ENCODE measurements at regions not wholly inside any gene's neighbourhood (a gene's known extent, or its start where the extent isn't known, plus 50 kb on each side); places are given as distances from the start of the nearest gene placed in this dataset.
"Not testable (repeated sequence)": the region's sequence is repeated elsewhere in the genome, so short reads cannot be mapped to it uniquely, and the experiment has no call there.

DNA sequence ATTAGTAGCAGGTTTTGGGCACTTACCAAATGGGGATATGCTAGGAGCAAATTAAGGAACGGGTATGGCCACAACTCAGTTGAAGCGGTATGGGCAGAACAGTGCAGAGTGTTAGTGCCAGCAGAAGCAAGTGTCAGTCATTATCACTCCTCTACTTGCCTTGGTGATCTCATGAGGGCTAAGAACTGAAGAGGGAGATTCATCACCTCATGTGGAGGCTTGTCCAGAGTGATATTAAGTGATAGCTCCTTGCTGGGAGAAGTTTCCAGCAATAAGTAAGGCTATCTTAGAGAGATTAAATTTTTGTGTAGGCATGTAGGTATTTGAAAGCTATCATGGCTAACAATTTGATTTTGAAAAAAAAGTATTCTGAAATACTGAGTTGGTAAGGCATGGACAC lies 615.4 kb upstream of the SMIM31 start:
- no peaks in the 10 kb centered on the region for H3K27me3 ChIP-seq
- H3K4me1 ChIP-seq: no peaks in the 10 kb centered on the region
- 91 to 94% methylated on average over 2 of the region's 2 CpGs for WGBS, 2 donors
- DNase-seq: no peak
- no peak overlapping the region for H3K4me3 ChIP-seq
- TF ChIP-seq, protein P1, sequence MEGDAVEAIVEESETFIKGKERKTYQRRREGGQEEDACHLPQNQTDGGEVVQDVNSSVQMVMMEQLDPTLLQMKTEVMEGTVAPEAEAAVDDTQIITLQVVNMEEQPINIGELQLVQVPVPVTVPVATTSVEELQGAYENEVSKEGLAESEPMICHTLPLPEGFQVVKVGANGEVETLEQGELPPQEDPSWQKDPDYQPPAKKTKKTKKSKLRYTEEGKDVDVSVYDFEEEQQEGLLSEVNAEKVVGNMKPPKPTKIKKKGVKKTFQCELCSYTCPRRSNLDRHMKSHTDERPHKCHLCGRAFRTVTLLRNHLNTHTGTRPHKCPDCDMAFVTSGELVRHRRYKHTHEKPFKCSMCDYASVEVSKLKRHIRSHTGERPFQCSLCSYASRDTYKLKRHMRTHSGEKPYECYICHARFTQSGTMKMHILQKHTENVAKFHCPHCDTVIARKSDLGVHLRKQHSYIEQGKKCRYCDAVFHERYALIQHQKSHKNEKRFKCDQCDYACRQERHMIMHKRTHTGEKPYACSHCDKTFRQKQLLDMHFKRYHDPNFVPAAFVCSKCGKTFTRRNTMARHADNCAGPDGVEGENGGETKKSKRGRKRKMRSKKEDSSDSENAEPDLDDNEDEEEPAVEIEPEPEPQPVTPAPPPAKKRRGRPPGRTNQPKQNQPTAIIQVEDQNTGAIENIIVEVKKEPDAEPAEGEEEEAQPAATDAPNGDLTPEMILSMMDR (IDR thresholded peaks at IDR 0.05): no peak
- no peak for TF ChIP-seq POLR2A (IDR thresholded peaks at IDR 0.05)
- intact Hi-C loops (cut with DNase I; ENCODE audit: low total_unique reads): no loop called here
- H3K36me3 ChIP-seq (ENCODE audit: low read depth, missing control alignments): no peaks in the 10 kb centered on the region
- no peak overlapping the region for H3K27ac ChIP-seq
- no peaks in the 10 kb centered on the region for H3K9me3 ChIP-seq

DNA sequence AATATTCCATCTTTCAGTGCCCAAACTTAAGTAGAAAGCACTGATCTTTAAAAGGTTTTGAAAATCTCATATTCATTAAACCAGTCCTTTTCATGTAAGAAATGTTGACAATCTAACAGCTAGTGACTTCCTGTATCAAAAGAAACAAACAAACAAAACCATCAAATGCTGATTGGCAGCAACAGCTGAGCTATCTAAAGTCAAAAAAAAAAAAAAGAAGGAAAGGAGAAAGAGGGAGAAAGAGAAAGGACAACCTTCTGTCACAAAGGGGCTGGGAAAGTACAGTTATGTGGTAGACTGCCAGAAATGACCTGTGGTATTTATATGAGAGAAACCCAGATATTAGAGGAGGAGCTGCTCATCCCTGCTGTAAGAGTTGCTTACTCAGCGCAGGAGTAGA lies 614.6 kb upstream of the SMIM31 start:
- H3K27me3 ChIP-seq: no peaks in the 10 kb centered on the region
- H3K36me3 ChIP-seq (ENCODE audit: low read depth, missing control alignments): no peaks in the 10 kb centered on the region
- no peak for DNase-seq
- no peak overlapping the region for H3K27ac ChIP-seq
- no peak for TF ChIP-seq POLR2A (IDR thresholded peaks at IDR 0.05)
- TF ChIP-seq, protein P1 (IDR thresholded peaks at IDR 0.05): no peak
- no peaks in the 10 kb centered on the region for H3K9me3 ChIP-seq
- no peak overlapping the region for H3K4me3 ChIP-seq
- intact Hi-C loops (cut with DNase I; ENCODE audit: low total_unique reads): no loop called here
- H3K4me1 ChIP-seq: no peaks in the 10 kb centered on the region
- WGBS, 2 donors: 90 to 94% methylated on average over 1 of the region's 1 CpG

GRCh38 chr4:164141755-164142375 lies 612.1 kb upstream of the SMIM31 start:
- H3K27ac ChIP-seq; H3K4me1 ChIP-seq; DNase-seq; H3K9me3 ChIP-seq; H3K27me3 ChIP-seq; H3K36me3 ChIP-seq (ENCODE audit: low read depth, missing control alignments); intact Hi-C loops (cut with DNase I; ENCODE audit: low total_unique reads); H3K4me3 ChIP-seq: not testable (repeated sequence)
- WGBS, 2 donors: 77 to 87% methylated on average over 18 to 20 of the region's 20 CpGs

- intact Hi-C loops (cut with DNase I; ENCODE audit: low total_unique reads): no loop called here
- no peak for DNase-seq
- H3K4me1 ChIP-seq: no peaks in the 10 kb centered on the region
- no peaks in the 10 kb centered on the region for H3K27me3 ChIP-seq
- TF ChIP-seq, protein P1 (IDR thresholded peaks at IDR 0.05): no peak
- TF ChIP-seq POLR2A (IDR thresholded peaks at IDR 0.05): no peak
- no peaks in the 10 kb centered on the region for H3K36me3 ChIP-seq (ENCODE audit: low read depth, missing control alignments)
- WGBS, 2 donors: 84 to 86% methylated on average over 4 of the region's 4 CpGs
- H3K4me3 ChIP-seq: no peak overlapping the region
- H3K27ac ChIP-seq: no peak overlapping the region
- no peaks in the 10 kb centered on the region for H3K9me3 ChIP-seq
These were observed 599.5 kb upstream of the SMIM31 start for GRCh38 chr4:164154416-164154815.

DNA sequence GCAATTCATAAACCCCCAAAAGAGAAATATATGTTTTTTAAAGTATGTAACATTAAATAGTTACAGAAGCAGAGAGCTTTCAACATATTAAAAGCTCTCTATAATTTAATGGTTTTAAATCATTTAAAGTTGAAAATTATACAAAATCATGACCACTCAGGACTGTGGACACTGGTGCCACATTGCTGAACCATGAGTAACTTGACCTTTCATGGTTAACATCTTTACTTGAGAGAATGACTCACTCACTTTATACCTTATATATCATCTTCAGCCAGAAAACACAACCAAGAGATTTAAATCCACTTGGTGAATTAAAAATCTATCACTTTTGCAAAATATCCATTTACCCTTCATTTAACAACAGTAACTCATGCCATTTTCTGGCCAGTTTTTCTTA lies 584.3 kb upstream of the SMIM31 start:
- Histone ChIP-seq H3K27ac (no peak overlapping the region), H3K4me3 (no peak overlapping the region), H3K4me1 (no peaks in the 10 kb centered on the region), H3K27me3 (no peaks in the 10 kb centered on the region), H3K36me3 (ENCODE audit: low read depth, missing control alignments) (no peaks in the 10 kb centered on the region), H3K9me3 (no peaks in the 10 kb centered on the region)
- intact Hi-C loops (cut with DNase I; ENCODE audit: low total_unique reads): no loop called here
- TF ChIP-seq, protein P1 (IDR thresholded peaks at IDR 0.05): no peak
- no peak for TF ChIP-seq POLR2A (IDR thresholded peaks at IDR 0.05)
- no peak for DNase-seq
